ENCODE measurements at regions not wholly inside any gene's neighbourhood (a gene's known extent, or its start where the extent isn't known, plus 50 kb on each side); places are given as distances from the start of the nearest gene placed in this dataset.
"Not testable (repeated sequence)": the region's sequence is repeated elsewhere in the genome, so short reads cannot be mapped to it uniquely, and the experiment has no call there.

GRCh38 chr7:65469919-65470558, 96.4 kb downstream of the ZNF92 start:
- H3K36me3 ChIP-seq (ENCODE audit: control insufficient read depth in 1 of 2, insufficient read depth in 2 of 2, low read length in 2 of 2); H3K4me1 ChIP-seq (ENCODE audit: control insufficient read depth in 1 of 2, insufficient read depth in 2 of 2, low read length in 2 of 2); ATAC-seq; CTCF ChIA-PET; intact Hi-C loops (cut with micrococcal nuclease); H3K27ac ChIP-seq (ENCODE audit: low read depth, low read length); H3K9me3 ChIP-seq (ENCODE audit: control insufficient read depth in 1 of 2, insufficient read depth in 1 of 2, low read depth in 1 of 2, low read length in 2 of 2); H3K79me2 ChIP-seq (ENCODE audit: insufficient read depth, low read length); H3K9me2 ChIP-seq (ENCODE audit: insufficient read depth); H3K4me3 ChIP-seq (replicated peaks in 1 of 2; ENCODE audit: low read depth in 1 of 2, low read length in 2 of 2); RAD21 ChIA-PET (ENCODE audit: low non-redundant PET in 1 of 2, low total read pairs in 2 of 2, uncharacterized antibody in 2 of 2, unreplicated experiment in 2 of 2); H3K27me3 ChIP-seq (ENCODE audit: insufficient read depth, low read length); BruUV-seq (replicated peaks); H3K4me2 ChIP-seq (ENCODE audit: low read length); H3K9ac ChIP-seq (ENCODE audit: low read length); H2AFZ ChIP-seq (ENCODE audit: low read depth, low read length, poor library complexity, severe bottlenecking); DNase-seq (ENCODE audit: low read depth, low spot score); POLR2A ChIA-PET; H4K20me1 ChIP-seq (ENCODE audit: insufficient read depth): not testable (repeated sequence)

- TF ChIP-seq CEBPB (IDR thresholded peaks at IDR 0.05; ENCODE audit: low read depth) (no peak), SIN3A (IDR thresholded peaks at IDR 0.05; ENCODE audit: low read depth) (no peak), CBX3 (IDR thresholded peaks at IDR 0.05; ENCODE audit: low read depth) (no peak), POLR2AphosphoS5 (IDR thresholded peaks at IDR 0.05; ENCODE audit: low read depth, low read length) (no peak), SRF (IDR thresholded peaks at IDR 0.05; ENCODE audit: low read depth) (no peak), EZH2phosphoT487 (IDR thresholded peaks at IDR 0.05; ENCODE audit: borderline replicate concordance) (no peak), ATF3 (IDR thresholded peaks at IDR 0.05) (no peak), ZFX (IDR thresholded peaks at IDR 0.05) (no peak), YY1 (IDR thresholded peaks at IDR 0.05; ENCODE audit: extremely low read depth, insufficient replicate concordance, low read depth, low read length) (no peak), ZNF274 (IDR thresholded peaks at IDR 0.05; ENCODE audit: low read depth, low read length) (no peak)
- ChIA-PET POLR2A (no interaction called here), CTCF (no interaction called here), RAD21 (ENCODE audit: low non-redundant PET in 1 of 2, low total read pairs in 2 of 2, uncharacterized antibody in 2 of 2, unreplicated experiment in 2 of 2) (no interaction called here)
- no peaks in the 10 kb centered on the region for H3K36me3 ChIP-seq (ENCODE audit: control insufficient read depth in 1 of 2, insufficient read depth in 2 of 2, low read length in 2 of 2)
- ATAC-seq (no peak), DNase-seq (ENCODE audit: low read depth, low spot score) (no peak)
- no peak overlapping the region for H3K9ac ChIP-seq (ENCODE audit: low read length)
- no peaks in the 10 kb centered on the region for H3K9me3 ChIP-seq (ENCODE audit: control insufficient read depth in 1 of 2, insufficient read depth in 1 of 2, low read depth in 1 of 2, low read length in 2 of 2)
- no peak overlapping the region for H3K4me3 ChIP-seq (replicated peaks in 1 of 2; ENCODE audit: low read depth in 1 of 2, low read length in 2 of 2)
- H3K79me2 ChIP-seq (ENCODE audit: insufficient read depth, low read length), result no peaks in the 10 kb centered on the region
- H3K27me3 ChIP-seq (ENCODE audit: insufficient read depth, low read length), result no peaks in the 10 kb centered on the region
- H4K20me1 ChIP-seq (ENCODE audit: insufficient read depth), result no peaks in the 10 kb centered on the region
- intact Hi-C loops (cut with micrococcal nuclease), result no loop called here
- no peaks in the 10 kb centered on the region for H3K4me1 ChIP-seq (ENCODE audit: control insufficient read depth in 1 of 2, insufficient read depth in 2 of 2, low read length in 2 of 2)
- no peak overlapping the region for H3K27ac ChIP-seq (ENCODE audit: low read depth, low read length)
- BruUV-seq (replicated peaks), result no TSS peak
- no peak overlapping the region for H2AFZ ChIP-seq (ENCODE audit: low read depth, low read length, poor library complexity, severe bottlenecking)
- no peak overlapping the region for H3K4me2 ChIP-seq (ENCODE audit: low read length)
- no peaks in the 10 kb centered on the region for H3K9me2 ChIP-seq (ENCODE audit: insufficient read depth)
Measured at GRCh38 chr7:65471587-65471986, 97.9 kb downstream of the ZNF92 start.

Data from HCT116 (cell line).